IMR-90 (cell line): ENCODE measurements at regions not wholly inside any gene's neighbourhood (a gene's known extent, or its start where the extent isn't known, plus 50 kb on each side); places are given as distances from the start of the nearest gene placed in this dataset.

ENCODE experiments used
- ATAC-seq: fragments of 200-7000 bp; cut with Tn5 transposase; 2 replicates; pipeline ENCODE4 v1.9.1; 2020; ENCODE audit warnings: low read depth, mild to moderate bottlenecking, moderate library complexity
- BruUV-seq: library from RNA; stranded (reverse); fragments of 400-500 nt; replicated peaks from 2 replicates; lab custom pipeline; 2021; lab: Mats Ljungman, UMichigan
- CTCF ChIA-PET: fragments of 300-600 bp; formaldehyde crosslinking; extraction: SDS; loops from one replicate; lab custom pipeline; 2021; ENCODE audit warnings: antibody characterized with exemption; lab: Yijun Ruan, JAX
- POLR2A ChIA-PET: fragments of 300-600 bp; sonication (Branson Sonifier 250); formaldehyde crosslinking; loops from one replicate; lab custom pipeline; 2022; ENCODE audit warnings: antibody characterized with exemption; ENCODE audit not compliant: unreplicated experiment; lab: Charles Lee
- DNase-seq: peaks from one replicate; pipeline ENCODE4 v3.0.0; 2013
- H2AFZ ChIP-seq: replicated peaks from 2 replicates; pipeline ENCODE3; 2013; ENCODE audit warnings: low read length, mild to moderate bottlenecking; ENCODE audit not compliant: poor library complexity
- H2AK5ac ChIP-seq: 2 replicates; pipeline ENCODE4 v1.6.1; 2013; ENCODE audit warnings: low read depth, low read length, inconsistent platforms
- H2AK9ac ChIP-seq: replicated peaks from 2 replicates; pipeline ENCODE3; 2013; ENCODE audit warnings: mild to moderate bottlenecking, low read depth, low read length, moderate library complexity; ENCODE audit not compliant: poor library complexity
- H2BK120ac ChIP-seq: 2 replicates; pipeline ENCODE4 v1.6.1; 2013; ENCODE audit warnings: low read depth, low read length, inconsistent platforms
- H2BK15ac ChIP-seq: 3 replicates; pipeline ENCODE4 v1.6.1; 2013; ENCODE audit warnings: low read depth, low read length, inconsistent platforms
- H2BK20ac ChIP-seq: 2 replicates; pipeline ENCODE4 v1.6.1; 2013; ENCODE audit warnings: low read depth, mild to moderate bottlenecking, inconsistent platforms, low read length, moderate library complexity
- H2BK5ac ChIP-seq: 2 replicates; pipeline ENCODE4 v1.6.1; 2013; ENCODE audit warnings: mild to moderate bottlenecking, low read depth, low read length, inconsistent platforms; ENCODE audit not compliant: poor library complexity, severe bottlenecking
- H3K14ac ChIP-seq: replicated peaks from 2 replicates; pipeline ENCODE4 v1.6.1; 2013; ENCODE audit warnings: low read depth, low read length, inconsistent platforms
- H3K18ac ChIP-seq: 2 replicates; pipeline ENCODE4 v1.6.1; 2013; ENCODE audit warnings: low read depth, low read length, control low read depth
- H3K23ac ChIP-seq: 2 replicates; pipeline ENCODE4 v1.6.1; 2013; ENCODE audit warnings: low read depth, low read length, inconsistent platforms
- H3K27ac ChIP-seq: 2 replicates; pipeline ENCODE4 v1.5.1; 2013; ENCODE audit warnings: mild to moderate bottlenecking, control low read depth, low read length; ENCODE audit not compliant: insufficient read depth
- H3K27me3 ChIP-seq: 2 replicates; pipeline ENCODE4 v1.6.1; 2013; ENCODE audit warnings: low read length; ENCODE audit not compliant: control insufficient read depth, insufficient read depth
- H3K36me3 ChIP-seq: 2 replicates; pipeline ENCODE4 v1.6.1; 2013; ENCODE audit warnings: low read length, mixed read lengths; ENCODE audit not compliant: control insufficient read depth, insufficient read depth
- H3K4ac ChIP-seq: 2 replicates; pipeline ENCODE4 v1.6.1; 2013; ENCODE audit warnings: low read depth, low read length, inconsistent platforms
- H3K4me1 ChIP-seq: 2 replicates; pipeline ENCODE4 v1.6.1; 2013; ENCODE audit warnings: low read length, mixed read lengths; ENCODE audit not compliant: control insufficient read depth, insufficient read depth
- H3K4me2 ChIP-seq: 2 replicates; pipeline ENCODE4 v1.6.1; 2013; ENCODE audit warnings: low read depth, mild to moderate bottlenecking, control low read depth, low read length, moderate library complexity
- H3K4me3 ChIP-seq: 2 replicates; pipeline ENCODE4 v1.5.1; 2013; ENCODE audit warnings: low read depth, mild to moderate bottlenecking, control low read depth, low read length, moderate library complexity; ENCODE audit not compliant: insufficient read depth
- H3K56ac ChIP-seq: 2 replicates; pipeline ENCODE4 v1.6.1; 2013; ENCODE audit warnings: low read length, inconsistent platforms; ENCODE audit not compliant: insufficient read depth; ENCODE audit errors: extremely low read depth
- H3K79me1 ChIP-seq, 2 experiments: 2 replicates each; pipeline ENCODE4 v1.6.1; 2013; ENCODE audit warnings: low read length in 2 of 2, inconsistent platforms in 1 of 2, low read depth in 1 of 2
- H3K9ac ChIP-seq: 2 replicates; pipeline ENCODE4 v1.6.1; 2013; ENCODE audit warnings: low read depth, low read length, control low read depth
- H3K9me1 ChIP-seq: 2 replicates; pipeline ENCODE4 v1.6.1; 2013; ENCODE audit warnings: low read length, inconsistent platforms; ENCODE audit not compliant: insufficient read depth
- H3K9me3 ChIP-seq: 2 replicates; pipeline ENCODE4 v1.6.1; 2013; ENCODE audit warnings: low read length; ENCODE audit not compliant: control insufficient read depth, insufficient read depth
- H4K20me1 ChIP-seq: 2 replicates; pipeline ENCODE4 v1.6.1; 2013; ENCODE audit warnings: low read length, inconsistent platforms; ENCODE audit not compliant: insufficient read depth
- H4K5ac ChIP-seq: 2 replicates; pipeline ENCODE4 v1.6.1; 2013; ENCODE audit warnings: mild to moderate bottlenecking, low read depth, low read length, control low read depth
- H4K8ac ChIP-seq, 2 experiments: 2 replicates each; pipeline ENCODE4 v1.6.1; 2013; ENCODE audit warnings: low read depth in 2 of 2, low read length in 2 of 2, control low read depth in 1 of 2, inconsistent platforms in 1 of 2
- H4K91ac ChIP-seq: 2 replicates; pipeline ENCODE4 v1.6.1; 2013; ENCODE audit warnings: low read depth, low read length, inconsistent platforms; ENCODE audit not compliant: insufficient read depth
- BHLHE40 ChIP-seq: fragments of 150-350 bp; IDR thresholded peaks from 2 replicates; pipeline ENCODE4 v1.6.1; 2016; ENCODE audit warnings: mild to moderate bottlenecking, low read depth, low read length
- CEBPB ChIP-seq: IDR thresholded peaks from 2 replicates; pipeline ENCODE4 v1.6.1; 2012; ENCODE audit warnings: low read depth, low read length, improper control_type of control experiment
- CHD1 ChIP-seq: IDR thresholded peaks from 2 replicates; pipeline ENCODE4 v1.6.1; 2012; ENCODE audit warnings: low read depth, low read length, improper control_type of control experiment
- FOS ChIP-seq: fragments of 150-350 bp; IDR thresholded peaks from 2 replicates; pipeline ENCODE4 v1.6.1; 2016; ENCODE audit warnings: low read depth, low read length
- MAFK ChIP-seq: IDR thresholded peaks from 2 replicates; pipeline ENCODE4 v1.6.1; 2012; ENCODE audit warnings: low read depth, low read length, improper control_type of control experiment
- MAZ ChIP-seq: IDR thresholded peaks from 2 replicates; pipeline ENCODE4 v1.6.1; 2012; ENCODE audit warnings: low read depth, mild to moderate bottlenecking, low read length, improper control_type of control experiment, moderate library complexity, borderline replicate concordance
- MXI1 ChIP-seq: IDR thresholded peaks from 2 replicates; pipeline ENCODE4 v1.6.1; 2012; ENCODE audit warnings: low read depth, mild to moderate bottlenecking, low read length, moderate library complexity, borderline replicate concordance
- NFE2L2 ChIP-seq: fragments of 150-350 bp; IDR thresholded peaks from 2 replicates; pipeline ENCODE4 v1.6.1; 2016; ENCODE audit warnings: low read depth, mild to moderate bottlenecking, low read length
- POLR2A ChIP-seq: IDR thresholded peaks from 2 replicates; pipeline ENCODE4 v1.6.1; 2012; ENCODE audit warnings: mild to moderate bottlenecking, low read depth, low read length
- RAD21 ChIP-seq: IDR thresholded peaks from 2 replicates; pipeline ENCODE4 v1.6.1; 2012; ENCODE audit warnings: low read length, improper control_type of control experiment
- RCOR1 ChIP-seq: IDR thresholded peaks from 2 replicates; pipeline ENCODE4 v1.6.1; 2012; ENCODE audit warnings: mild to moderate bottlenecking, low read length, improper control_type of control experiment; ENCODE audit not compliant: insufficient replicate concordance
- RFX5 ChIP-seq: IDR thresholded peaks from 2 replicates; pipeline ENCODE4 v1.8.0; 2012; ENCODE audit warnings: low read depth, mild to moderate bottlenecking, low read length, moderate library complexity
- SMC3 ChIP-seq: fragments of 150-350 bp; IDR thresholded peaks from 2 replicates; pipeline ENCODE4 v1.6.1; 2016; ENCODE audit warnings: low read depth, mild to moderate bottlenecking, antibody characterized with exemption, low read length, moderate library complexity
- WGBS, 2 experiments: methylation state at CpG; one replicate each; pipeline versions ENCODE4 v1.1.5 to v1.1.7; 2013; ENCODE audit warnings: missing lambda C conversion rate in 2 of 2; ENCODE audit not compliant: insufficient read length in 1 of 2; ENCODE audit errors: extremely low coverage in 2 of 2; 5-methylcytosine and 5-hydroxymethylcytosine counted together
- dilution Hi-C: fragments of 300-500 bp; cut with HindIII; formaldehyde crosslinking; loops from one replicate; pipeline ENCODE4 v1.14.3; 2018; ENCODE audit warnings: low sequenced_read_pairs; ENCODE audit not compliant: unreplicated experiment
- in situ Hi-C: fragments of 300-500 bp; cut with MboI; formaldehyde crosslinking; loops from 3 replicates; pipeline ENCODE4 v1.14.3; 2019; ENCODE audit warnings: low sequenced_read_pairs, inconsistent platforms, mixed read lengths
- intact Hi-C: fragments of 100-400 bp; cut with micrococcal nuclease; formaldehyde crosslinking; loops from 2 replicates; pipeline ENCODE4 v1.10.0; 2022
- TF ChIP-seq, protein P1 (sequence below): fragments of 150-350 bp; IDR thresholded peaks from 2 replicates; pipeline ENCODE4 v1.6.1; 2017; ENCODE audit warnings: mild to moderate bottlenecking, antibody characterized with exemption, low read length, low read depth
- TF ChIP-seq, protein P2 (sequence below): conservative IDR thresholded peaks from 2 replicates; pipeline ENCODE4 v1.5.1; 2012; ENCODE audit warnings: mild to moderate bottlenecking, low read depth, low read length, improper control_type of control experiment

DNA sequence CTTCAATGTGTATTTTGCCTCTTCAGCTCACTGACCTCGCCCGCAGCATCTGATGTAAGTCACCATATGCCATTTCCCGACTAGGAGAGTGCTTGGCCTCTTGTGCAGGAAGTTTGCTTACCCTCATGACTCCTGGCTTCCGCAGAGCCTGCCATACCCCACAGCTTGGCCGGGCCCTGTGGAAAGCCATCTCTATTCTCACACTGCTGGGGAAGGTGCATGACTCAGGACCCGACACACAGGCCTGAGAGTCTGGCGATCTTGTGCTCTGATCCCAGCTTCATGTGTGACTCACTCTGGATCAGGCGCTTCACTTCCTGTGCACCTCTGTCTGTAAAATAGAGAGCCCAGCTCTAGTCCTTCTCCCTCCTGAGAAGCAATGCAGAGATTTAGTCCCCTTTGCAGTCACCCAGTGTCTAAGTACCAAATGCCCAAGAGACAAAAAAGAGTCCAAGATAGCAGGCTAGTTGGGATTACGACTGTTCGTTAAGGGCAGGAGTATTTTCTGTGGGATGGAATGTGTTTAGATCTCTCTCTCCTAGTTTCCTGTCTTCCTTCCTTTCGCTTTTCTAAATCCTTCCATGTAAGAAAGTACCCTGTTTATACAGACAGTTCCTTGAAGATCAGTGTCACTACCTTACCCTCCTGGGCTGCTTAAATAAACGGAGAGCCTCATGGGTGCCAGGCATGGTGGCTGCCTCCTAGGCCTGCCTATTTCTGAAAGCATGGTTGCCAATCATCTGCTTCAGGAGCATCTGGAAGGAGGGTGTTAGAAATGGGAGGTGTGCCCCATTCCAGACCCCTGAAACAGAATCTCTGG, 62.8 kb upstream of the KIF26B start:
- Histone ChIP-seq H3K18ac (peak overlapping the region; percentile 86), H3K4ac (peak overlapping the region; percentile 95), H2BK5ac (peak overlapping the region; percentile 87), H2BK120ac (peak overlapping the region; percentile 98), H3K14ac (peak overlapping the region; percentile 95), H3K27ac (peak overlapping the region; percentile 75), H3K9me3 (no peaks in the 10 kb centered on the region), H3K4me1 (peaks cover 16% of the 10 kb centered on the region), H2AFZ (peak overlapping the region; percentile 80), H2BK15ac (peak overlapping the region; percentile 90; the same call in 2 of the 3 replicates), H3K56ac (peak overlapping the region; percentile 97), H3K36me3 (no peaks in the 10 kb centered on the region), H3K9ac (peak overlapping the region; percentile 55), H4K5ac (peak overlapping the region; percentile 84), H3K79me1 (peaks cover 0 to 5% of the 10 kb centered on the region in 2 experiments; a peak in 2 of 4 replicates), H3K4me3 (no peak overlapping the region), H4K91ac (peak overlapping the region; percentile 94), H3K9me1 (peaks cover 6% of the 10 kb centered on the region), H2AK5ac (peak overlapping the region; percentile 80), H3K27me3 (no peaks in the 10 kb centered on the region), H4K20me1 (no peaks in the 10 kb centered on the region), H4K8ac (peak overlapping the region; percentile 91 to 99), H3K4me2 (peak overlapping the region; percentile 56; the same call in 1 of the 2 replicates), H2AK9ac (peak overlapping the region; percentile 56), H3K23ac (peak overlapping the region; percentile 97), H2BK20ac (peak overlapping the region; percentile 98)
- ChIA-PET CTCF (interaction anchor here (0.6 to 1.3 kb wide), 2 partner anchors 63 to 1161 kb away, joined by 3 read pairs; partner anchors contain the start of gene KIF26B), POLR2A (interaction anchor here (0.8 kb wide), 1 partner anchor 37 kb away, joined by 5 read pairs; no protein-coding TSS in a partner anchor)
- DNase-seq (peak; percentile 99), ATAC-seq (peak; percentile 96)
- WGBS, 2 experiments: 29% methylated on average over 3 of the region's 12 CpGs; no CpG with 5 or more reads in 1 of the 2 experiments
- no TSS peak for BruUV-seq
- in situ Hi-C loops: no loop called here
- dilution Hi-C loops: no loop called here
- intact Hi-C loops: no loop called here
- TF ChIP-seq CEBPB (0 out of 2 replicates have a peak, but pooled peaks have one; percentile 22), FOS (peak; percentile 94), RCOR1 (peak; percentile 91), RAD21 (no peak), MAZ (0 out of 2 replicates have a peak, but pooled peaks have one; percentile 22), NFE2L2 (peak; percentile 67), CHD1 (0 out of 2 replicates have a peak, but pooled peaks have one; percentile 67), MAFK (peak; percentile 62; the same call in 1 of the 2 replicates), MXI1 (no peak), POLR2A (peak; percentile 80), RFX5 (0 out of 2 replicates have a peak, but pooled peaks have one; percentile 12), SMC3 (no peak), BHLHE40 (peak; percentile 55)
- TF ChIP-seq, protein P1, sequence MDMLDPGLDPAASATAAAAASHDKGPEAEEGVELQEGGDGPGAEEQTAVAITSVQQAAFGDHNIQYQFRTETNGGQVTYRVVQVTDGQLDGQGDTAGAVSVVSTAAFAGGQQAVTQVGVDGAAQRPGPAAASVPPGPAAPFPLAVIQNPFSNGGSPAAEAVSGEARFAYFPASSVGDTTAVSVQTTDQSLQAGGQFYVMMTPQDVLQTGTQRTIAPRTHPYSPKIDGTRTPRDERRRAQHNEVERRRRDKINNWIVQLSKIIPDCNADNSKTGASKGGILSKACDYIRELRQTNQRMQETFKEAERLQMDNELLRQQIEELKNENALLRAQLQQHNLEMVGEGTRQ: peak; percentile 43; the same call in 1 of the 2 replicates
- TF ChIP-seq, protein P2, sequence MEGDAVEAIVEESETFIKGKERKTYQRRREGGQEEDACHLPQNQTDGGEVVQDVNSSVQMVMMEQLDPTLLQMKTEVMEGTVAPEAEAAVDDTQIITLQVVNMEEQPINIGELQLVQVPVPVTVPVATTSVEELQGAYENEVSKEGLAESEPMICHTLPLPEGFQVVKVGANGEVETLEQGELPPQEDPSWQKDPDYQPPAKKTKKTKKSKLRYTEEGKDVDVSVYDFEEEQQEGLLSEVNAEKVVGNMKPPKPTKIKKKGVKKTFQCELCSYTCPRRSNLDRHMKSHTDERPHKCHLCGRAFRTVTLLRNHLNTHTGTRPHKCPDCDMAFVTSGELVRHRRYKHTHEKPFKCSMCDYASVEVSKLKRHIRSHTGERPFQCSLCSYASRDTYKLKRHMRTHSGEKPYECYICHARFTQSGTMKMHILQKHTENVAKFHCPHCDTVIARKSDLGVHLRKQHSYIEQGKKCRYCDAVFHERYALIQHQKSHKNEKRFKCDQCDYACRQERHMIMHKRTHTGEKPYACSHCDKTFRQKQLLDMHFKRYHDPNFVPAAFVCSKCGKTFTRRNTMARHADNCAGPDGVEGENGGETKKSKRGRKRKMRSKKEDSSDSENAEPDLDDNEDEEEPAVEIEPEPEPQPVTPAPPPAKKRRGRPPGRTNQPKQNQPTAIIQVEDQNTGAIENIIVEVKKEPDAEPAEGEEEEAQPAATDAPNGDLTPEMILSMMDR: no peak
